A549 (cell line): ENCODE measurements at regions not wholly inside any gene's neighbourhood (a gene's known extent, or its start where the extent isn't known, plus 50 kb on each side); places are given as distances from the start of the nearest gene placed in this dataset.

Source experiments
- CEBPB ChIP-seq, 2 experiments: fragments of >200 bp in 1 of 2; sonication (Bioruptor Twin) in 1 of 2; formaldehyde crosslinking in 1 of 2; IDR thresholded peaks; 2 replicates each; pipeline ENCODE4 v1.6.1; 2012 to 2016
- CHD4 ChIP-seq: fragments of 200-600 bp; sonication (generic); IDR thresholded peaks from 2 replicates; pipeline ENCODE4 v1.6.1; 2016; ENCODE audit warnings: antibody characterized with exemption, mild to moderate bottlenecking, borderline replicate concordance
- CTCF ChIP-seq: fragments of >200 bp; sonication (Bioruptor Twin); formaldehyde crosslinking; IDR thresholded peaks from 3 replicates; pipeline ENCODE4 v1.5.1; 2016
- ELK1 ChIP-seq: fragments of 150-350 bp; IDR thresholded peaks from 2 replicates; pipeline ENCODE4 v1.6.1; 2014; ENCODE audit warnings: low read depth, mild to moderate bottlenecking, low read length
- EP300 ChIP-seq, 2 experiments: fragments of >200 bp; sonication (Bioruptor Twin); formaldehyde crosslinking; IDR thresholded peaks; 2 replicates in 1 of 2; 3 replicates in 1 of 2; pipeline ENCODE4 v1.6.1; 2016 to 2017
- JUN ChIP-seq, 2 experiments: fragments of >200 bp; sonication (Bioruptor Twin); formaldehyde crosslinking; IDR thresholded peaks; 2 replicates in 1 of 2; 3 replicates in 1 of 2; pipeline ENCODE4 v1.6.1; 2016 to 2017
- KDM1A ChIP-seq: fragments of 200-600 bp; sonication (generic); IDR thresholded peaks from 2 replicates; pipeline ENCODE4 v1.6.1; 2016; ENCODE audit warnings: low read depth, mild to moderate bottlenecking
- MAX ChIP-seq: IDR thresholded peaks from 2 replicates; pipeline ENCODE4 v1.6.1; 2012
- POLR2A ChIP-seq: IDR thresholded peaks from 2 replicates; pipeline ENCODE4 v1.6.1; 2012; ENCODE audit warnings: mild to moderate bottlenecking, low read length
- RAD21 ChIP-seq, 2 experiments: fragments of >200 bp in 1 of 2; sonication (Bioruptor Twin) in 1 of 2; formaldehyde crosslinking in 1 of 2; IDR thresholded peaks in 1 of 2; conservative IDR thresholded peaks in 1 of 2; 2 replicates in 1 of 2; 3 replicates in 1 of 2; pipeline ENCODE4 v1.6.1; 2012 to 2018; ENCODE audit warnings: inconsistent platforms in 1 of 2
- TF ChIP-seq, protein P1 (sequence below): fragments of 200-600 bp; sonication (generic); IDR thresholded peaks from 2 replicates; pipeline ENCODE4 v1.6.1; 2016; ENCODE audit warnings: antibody characterized with exemption, mild to moderate bottlenecking, moderate library complexity
- TF ChIP-seq, protein P2 (sequence below): fragments of >200 bp; sonication (Bioruptor Twin); formaldehyde crosslinking; IDR thresholded peaks from 3 replicates; pipeline ENCODE4 v1.6.1; 2016

GRCh38 chr3:151612115-151612514 lies 121.6 kb upstream of the AADACL2 start:
- TF ChIP-seq CHD4 = no peak
- TF ChIP-seq EP300 (IDR thresholded peaks at IDR 0.05) = no peak
- no peak for TF ChIP-seq POLR2A
- TF ChIP-seq MAX = no peak
- TF ChIP-seq CTCF = no peak
- TF ChIP-seq RAD21 (conservative IDR thresholded peaks at IDR 0.05 in 1 of 2, IDR thresholded peaks at IDR 0.05 in 1 of 2) = no peak
- no peak for TF ChIP-seq JUN (IDR thresholded peaks at IDR 0.05)
- TF ChIP-seq, protein P1, sequence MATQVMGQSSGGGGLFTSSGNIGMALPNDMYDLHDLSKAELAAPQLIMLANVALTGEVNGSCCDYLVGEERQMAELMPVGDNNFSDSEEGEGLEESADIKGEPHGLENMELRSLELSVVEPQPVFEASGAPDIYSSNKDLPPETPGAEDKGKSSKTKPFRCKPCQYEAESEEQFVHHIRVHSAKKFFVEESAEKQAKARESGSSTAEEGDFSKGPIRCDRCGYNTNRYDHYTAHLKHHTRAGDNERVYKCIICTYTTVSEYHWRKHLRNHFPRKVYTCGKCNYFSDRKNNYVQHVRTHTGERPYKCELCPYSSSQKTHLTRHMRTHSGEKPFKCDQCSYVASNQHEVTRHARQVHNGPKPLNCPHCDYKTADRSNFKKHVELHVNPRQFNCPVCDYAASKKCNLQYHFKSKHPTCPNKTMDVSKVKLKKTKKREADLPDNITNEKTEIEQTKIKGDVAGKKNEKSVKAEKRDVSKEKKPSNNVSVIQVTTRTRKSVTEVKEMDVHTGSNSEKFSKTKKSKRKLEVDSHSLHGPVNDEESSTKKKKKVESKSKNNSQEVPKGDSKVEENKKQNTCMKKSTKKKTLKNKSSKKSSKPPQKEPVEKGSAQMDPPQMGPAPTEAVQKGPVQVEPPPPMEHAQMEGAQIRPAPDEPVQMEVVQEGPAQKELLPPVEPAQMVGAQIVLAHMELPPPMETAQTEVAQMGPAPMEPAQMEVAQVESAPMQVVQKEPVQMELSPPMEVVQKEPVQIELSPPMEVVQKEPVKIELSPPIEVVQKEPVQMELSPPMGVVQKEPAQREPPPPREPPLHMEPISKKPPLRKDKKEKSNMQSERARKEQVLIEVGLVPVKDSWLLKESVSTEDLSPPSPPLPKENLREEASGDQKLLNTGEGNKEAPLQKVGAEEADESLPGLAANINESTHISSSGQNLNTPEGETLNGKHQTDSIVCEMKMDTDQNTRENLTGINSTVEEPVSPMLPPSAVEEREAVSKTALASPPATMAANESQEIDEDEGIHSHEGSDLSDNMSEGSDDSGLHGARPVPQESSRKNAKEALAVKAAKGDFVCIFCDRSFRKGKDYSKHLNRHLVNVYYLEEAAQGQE = no peak
- TF ChIP-seq KDM1A = no peak
- no peak for TF ChIP-seq ELK1
- TF ChIP-seq, protein P2, sequence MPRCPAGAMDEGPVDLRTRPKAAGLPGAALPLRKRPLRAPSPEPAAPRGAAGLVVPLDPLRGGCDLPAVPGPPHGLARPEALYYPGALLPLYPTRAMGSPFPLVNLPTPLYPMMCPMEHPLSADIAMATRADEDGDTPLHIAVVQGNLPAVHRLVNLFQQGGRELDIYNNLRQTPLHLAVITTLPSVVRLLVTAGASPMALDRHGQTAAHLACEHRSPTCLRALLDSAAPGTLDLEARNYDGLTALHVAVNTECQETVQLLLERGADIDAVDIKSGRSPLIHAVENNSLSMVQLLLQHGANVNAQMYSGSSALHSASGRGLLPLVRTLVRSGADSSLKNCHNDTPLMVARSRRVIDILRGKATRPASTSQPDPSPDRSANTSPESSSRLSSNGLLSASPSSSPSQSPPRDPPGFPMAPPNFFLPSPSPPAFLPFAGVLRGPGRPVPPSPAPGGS = no peak
- TF ChIP-seq CEBPB (IDR thresholded peaks at IDR 0.05) = no peak
